IMR-90 (cell line): ENCODE measurements at regions not wholly inside any gene's neighbourhood (a gene's known extent, or its start where the extent isn't known, plus 50 kb on each side); places are given as distances from the start of the nearest gene placed in this dataset.

Source experiments
- ATAC-seq: fragments of 200-7000 bp; cut with Tn5 transposase; 2 replicates; pipeline ENCODE4 v1.9.1; 2020; ENCODE audit warnings: low read depth, mild to moderate bottlenecking, moderate library complexity
- BruUV-seq: library from RNA; stranded (reverse); fragments of 400-500 nt; replicated peaks from 2 replicates; lab custom pipeline; 2021; lab: Mats Ljungman, UMichigan
- CTCF ChIA-PET: fragments of 300-600 bp; formaldehyde crosslinking; extraction: SDS; loops from one replicate; lab custom pipeline; 2021; ENCODE audit warnings: antibody characterized with exemption; lab: Yijun Ruan, JAX
- POLR2A ChIA-PET: fragments of 300-600 bp; sonication (Branson Sonifier 250); formaldehyde crosslinking; loops from one replicate; lab custom pipeline; 2022; ENCODE audit warnings: antibody characterized with exemption; ENCODE audit not compliant: unreplicated experiment; lab: Charles Lee
- DNase-seq: peaks from one replicate; pipeline ENCODE4 v3.0.0; 2013
- H2AFZ ChIP-seq: replicated peaks from 2 replicates; pipeline ENCODE3; 2013; ENCODE audit warnings: low read length, mild to moderate bottlenecking; ENCODE audit not compliant: poor library complexity
- H2AK5ac ChIP-seq: 2 replicates; pipeline ENCODE4 v1.6.1; 2013; ENCODE audit warnings: low read depth, low read length, inconsistent platforms
- H2AK9ac ChIP-seq: replicated peaks from 2 replicates; pipeline ENCODE3; 2013; ENCODE audit warnings: mild to moderate bottlenecking, low read depth, low read length, moderate library complexity; ENCODE audit not compliant: poor library complexity
- H2BK120ac ChIP-seq: 2 replicates; pipeline ENCODE4 v1.6.1; 2013; ENCODE audit warnings: low read depth, low read length, inconsistent platforms
- H2BK15ac ChIP-seq: 3 replicates; pipeline ENCODE4 v1.6.1; 2013; ENCODE audit warnings: low read depth, low read length, inconsistent platforms
- H2BK20ac ChIP-seq: 2 replicates; pipeline ENCODE4 v1.6.1; 2013; ENCODE audit warnings: low read depth, mild to moderate bottlenecking, inconsistent platforms, low read length, moderate library complexity
- H2BK5ac ChIP-seq: 2 replicates; pipeline ENCODE4 v1.6.1; 2013; ENCODE audit warnings: mild to moderate bottlenecking, low read depth, low read length, inconsistent platforms; ENCODE audit not compliant: poor library complexity, severe bottlenecking
- H3K14ac ChIP-seq: replicated peaks from 2 replicates; pipeline ENCODE4 v1.6.1; 2013; ENCODE audit warnings: low read depth, low read length, inconsistent platforms
- H3K18ac ChIP-seq: 2 replicates; pipeline ENCODE4 v1.6.1; 2013; ENCODE audit warnings: low read depth, low read length, control low read depth
- H3K23ac ChIP-seq: 2 replicates; pipeline ENCODE4 v1.6.1; 2013; ENCODE audit warnings: low read depth, low read length, inconsistent platforms
- H3K27ac ChIP-seq: 2 replicates; pipeline ENCODE4 v1.5.1; 2013; ENCODE audit warnings: mild to moderate bottlenecking, control low read depth, low read length; ENCODE audit not compliant: insufficient read depth
- H3K27me3 ChIP-seq: 2 replicates; pipeline ENCODE4 v1.6.1; 2013; ENCODE audit warnings: low read length; ENCODE audit not compliant: control insufficient read depth, insufficient read depth
- H3K36me3 ChIP-seq: 2 replicates; pipeline ENCODE4 v1.6.1; 2013; ENCODE audit warnings: low read length, mixed read lengths; ENCODE audit not compliant: control insufficient read depth, insufficient read depth
- H3K4ac ChIP-seq: 2 replicates; pipeline ENCODE4 v1.6.1; 2013; ENCODE audit warnings: low read depth, low read length, inconsistent platforms
- H3K4me1 ChIP-seq: 2 replicates; pipeline ENCODE4 v1.6.1; 2013; ENCODE audit warnings: low read length, mixed read lengths; ENCODE audit not compliant: control insufficient read depth, insufficient read depth
- H3K4me2 ChIP-seq: 2 replicates; pipeline ENCODE4 v1.6.1; 2013; ENCODE audit warnings: low read depth, mild to moderate bottlenecking, control low read depth, low read length, moderate library complexity
- H3K4me3 ChIP-seq: 2 replicates; pipeline ENCODE4 v1.5.1; 2013; ENCODE audit warnings: low read depth, mild to moderate bottlenecking, control low read depth, low read length, moderate library complexity; ENCODE audit not compliant: insufficient read depth
- H3K56ac ChIP-seq: 2 replicates; pipeline ENCODE4 v1.6.1; 2013; ENCODE audit warnings: low read length, inconsistent platforms; ENCODE audit not compliant: insufficient read depth; ENCODE audit errors: extremely low read depth
- H3K79me1 ChIP-seq, 2 experiments: 2 replicates each; pipeline ENCODE4 v1.6.1; 2013; ENCODE audit warnings: low read length in 2 of 2, inconsistent platforms in 1 of 2, low read depth in 1 of 2
- H3K9ac ChIP-seq: 2 replicates; pipeline ENCODE4 v1.6.1; 2013; ENCODE audit warnings: low read depth, low read length, control low read depth
- H3K9me1 ChIP-seq: 2 replicates; pipeline ENCODE4 v1.6.1; 2013; ENCODE audit warnings: low read length, inconsistent platforms; ENCODE audit not compliant: insufficient read depth
- H3K9me3 ChIP-seq: 2 replicates; pipeline ENCODE4 v1.6.1; 2013; ENCODE audit warnings: low read length; ENCODE audit not compliant: control insufficient read depth, insufficient read depth
- H4K20me1 ChIP-seq: 2 replicates; pipeline ENCODE4 v1.6.1; 2013; ENCODE audit warnings: low read length, inconsistent platforms; ENCODE audit not compliant: insufficient read depth
- H4K5ac ChIP-seq: 2 replicates; pipeline ENCODE4 v1.6.1; 2013; ENCODE audit warnings: mild to moderate bottlenecking, low read depth, low read length, control low read depth
- H4K8ac ChIP-seq, 2 experiments: 2 replicates each; pipeline ENCODE4 v1.6.1; 2013; ENCODE audit warnings: low read depth in 2 of 2, low read length in 2 of 2, control low read depth in 1 of 2, inconsistent platforms in 1 of 2
- H4K91ac ChIP-seq: 2 replicates; pipeline ENCODE4 v1.6.1; 2013; ENCODE audit warnings: low read depth, low read length, inconsistent platforms; ENCODE audit not compliant: insufficient read depth
- CTCF ChIP-seq: conservative IDR thresholded peaks from 2 replicates; pipeline ENCODE4 v1.5.1; 2012; ENCODE audit warnings: mild to moderate bottlenecking, low read depth, low read length, improper control_type of control experiment
- NFE2L2 ChIP-seq: fragments of 150-350 bp; IDR thresholded peaks from 2 replicates; pipeline ENCODE4 v1.6.1; 2016; ENCODE audit warnings: low read depth, mild to moderate bottlenecking, low read length
- RCOR1 ChIP-seq: IDR thresholded peaks from 2 replicates; pipeline ENCODE4 v1.6.1; 2012; ENCODE audit warnings: mild to moderate bottlenecking, low read length, improper control_type of control experiment; ENCODE audit not compliant: insufficient replicate concordance
- RFX5 ChIP-seq: IDR thresholded peaks from 2 replicates; pipeline ENCODE4 v1.8.0; 2012; ENCODE audit warnings: low read depth, mild to moderate bottlenecking, low read length, moderate library complexity
- dilution Hi-C: fragments of 300-500 bp; cut with HindIII; formaldehyde crosslinking; loops from one replicate; pipeline ENCODE4 v1.14.3; 2018; ENCODE audit warnings: low sequenced_read_pairs; ENCODE audit not compliant: unreplicated experiment
- in situ Hi-C: fragments of 300-500 bp; cut with MboI; formaldehyde crosslinking; loops from 3 replicates; pipeline ENCODE4 v1.14.3; 2019; ENCODE audit warnings: low sequenced_read_pairs, inconsistent platforms, mixed read lengths
- intact Hi-C: fragments of 100-400 bp; cut with micrococcal nuclease; formaldehyde crosslinking; loops from 2 replicates; pipeline ENCODE4 v1.10.0; 2022
- TF ChIP-seq, protein P1 (sequence below): fragments of 150-350 bp; IDR thresholded peaks from 2 replicates; pipeline ENCODE4 v1.6.1; 2017; ENCODE audit warnings: mild to moderate bottlenecking, antibody characterized with exemption, low read length, low read depth

GRCh38 chr11:105269862-105270261, 130.3 kb upstream of the CARD18 start:
- no peaks in the 10 kb centered on the region for H4K20me1 ChIP-seq
- H3K4me2 ChIP-seq: no peak overlapping the region
- ChIA-PET POLR2A (no interaction called here), CTCF (no interaction called here)
- no peak overlapping the region for H3K18ac ChIP-seq
- no peak overlapping the region for H3K27ac ChIP-seq
- H2BK5ac ChIP-seq: no peak overlapping the region
- no peak overlapping the region for H3K56ac ChIP-seq
- H2AK9ac ChIP-seq: no peak overlapping the region
- no peak overlapping the region for H3K4me3 ChIP-seq
- no peak overlapping the region for H3K23ac ChIP-seq
- H3K14ac ChIP-seq: no peak overlapping the region
- TF ChIP-seq, protein P1, sequence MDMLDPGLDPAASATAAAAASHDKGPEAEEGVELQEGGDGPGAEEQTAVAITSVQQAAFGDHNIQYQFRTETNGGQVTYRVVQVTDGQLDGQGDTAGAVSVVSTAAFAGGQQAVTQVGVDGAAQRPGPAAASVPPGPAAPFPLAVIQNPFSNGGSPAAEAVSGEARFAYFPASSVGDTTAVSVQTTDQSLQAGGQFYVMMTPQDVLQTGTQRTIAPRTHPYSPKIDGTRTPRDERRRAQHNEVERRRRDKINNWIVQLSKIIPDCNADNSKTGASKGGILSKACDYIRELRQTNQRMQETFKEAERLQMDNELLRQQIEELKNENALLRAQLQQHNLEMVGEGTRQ: no peak
- TF ChIP-seq CTCF (no peak), RFX5 (no peak), NFE2L2 (no peak), RCOR1 (no peak)
- in situ Hi-C loops: no loop called here
- no peak overlapping the region for H2BK15ac ChIP-seq
- no peak for DNase-seq
- H3K9me3 ChIP-seq: no peaks in the 10 kb centered on the region
- no peaks in the 10 kb centered on the region for H3K9me1 ChIP-seq
- ATAC-seq: no peak
- H2AFZ ChIP-seq: no peak overlapping the region
- intact Hi-C loops: no loop called here
- no peaks in the 10 kb centered on the region for H3K79me1 ChIP-seq
- no peak overlapping the region for H2BK120ac ChIP-seq
- H3K27me3 ChIP-seq: no peaks in the 10 kb centered on the region
- no TSS peak for BruUV-seq
- H3K36me3 ChIP-seq: no peaks in the 10 kb centered on the region
- H2AK5ac ChIP-seq: no peak overlapping the region
- no peak overlapping the region for H4K91ac ChIP-seq
- H4K5ac ChIP-seq: no peak overlapping the region
- no peak overlapping the region for H3K4ac ChIP-seq
- H3K4me1 ChIP-seq: no peaks in the 10 kb centered on the region
- dilution Hi-C loops: no loop called here
- H2BK20ac ChIP-seq: no peak overlapping the region
- H3K9ac ChIP-seq: no peak overlapping the region
- H4K8ac ChIP-seq: no peak overlapping the region
